ENCODE measurements at regions not wholly inside any gene's neighbourhood (a gene's known extent, or its start where the extent isn't known, plus 50 kb on each side); places are given as distances from the start of the nearest gene placed in this dataset.

DNA sequence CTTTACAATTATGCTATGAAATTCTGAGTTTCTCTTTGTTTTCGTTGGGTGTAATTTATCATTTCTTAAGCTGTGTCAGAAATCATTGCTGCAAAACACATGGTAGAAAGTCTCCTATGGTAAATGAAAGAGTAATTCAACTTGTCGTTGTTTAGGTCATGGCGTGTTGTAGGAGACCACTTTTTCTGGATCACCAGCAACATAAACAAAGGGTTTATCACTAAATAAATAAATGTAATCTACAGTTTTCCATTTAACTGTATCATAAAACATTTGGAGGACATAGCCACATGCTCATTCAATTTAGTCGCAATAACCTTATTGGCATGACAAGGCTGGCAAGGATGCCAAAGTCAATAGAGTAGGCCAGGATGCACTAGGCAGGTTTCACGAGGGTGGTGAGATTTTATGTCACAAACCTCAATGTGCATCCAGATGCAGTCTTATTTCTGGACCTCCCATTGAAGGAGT lies 154.4 kb upstream of the ERCC6L2 start:
- ChIA-PET CTCF (no interaction called here), RAD21 (ENCODE audit: low non-redundant PET in 1 of 2, low total read pairs in 2 of 2, uncharacterized antibody in 2 of 2, unreplicated experiment in 2 of 2) (no interaction called here), POLR2A (no interaction called here)
- H3K9ac ChIP-seq (ENCODE audit: low read length), result no peak overlapping the region
- H3K79me2 ChIP-seq (ENCODE audit: insufficient read depth, low read length), result no peaks in the 10 kb centered on the region
- H3K27me3 ChIP-seq (ENCODE audit: insufficient read depth, low read length), result no peaks in the 10 kb centered on the region
- H2AFZ ChIP-seq (ENCODE audit: low read depth, low read length, poor library complexity, severe bottlenecking), result no peak overlapping the region
- no peaks in the 10 kb centered on the region for H3K4me1 ChIP-seq (ENCODE audit: control insufficient read depth in 1 of 2, insufficient read depth in 2 of 2, low read length in 2 of 2)
- H4K20me1 ChIP-seq (ENCODE audit: insufficient read depth), result no peaks in the 10 kb centered on the region
- no peaks in the 10 kb centered on the region for H3K9me2 ChIP-seq (ENCODE audit: insufficient read depth)
- intact Hi-C loops (cut with micrococcal nuclease), result no loop called here
- DNase-seq (ENCODE audit: low read depth, low spot score), result no peak
- TF ChIP-seq JUND (IDR thresholded peaks at IDR 0.05), result no peak
- TF ChIP-seq TCF7L2 (IDR thresholded peaks at IDR 0.05; ENCODE audit: borderline replicate concordance, extremely low read depth, insufficient read depth, insufficient read length), result no peak
- no peak for TF ChIP-seq YY1 (IDR thresholded peaks at IDR 0.05; ENCODE audit: extremely low read depth, insufficient replicate concordance, low read depth, low read length)
- TF ChIP-seq, protein P1, sequence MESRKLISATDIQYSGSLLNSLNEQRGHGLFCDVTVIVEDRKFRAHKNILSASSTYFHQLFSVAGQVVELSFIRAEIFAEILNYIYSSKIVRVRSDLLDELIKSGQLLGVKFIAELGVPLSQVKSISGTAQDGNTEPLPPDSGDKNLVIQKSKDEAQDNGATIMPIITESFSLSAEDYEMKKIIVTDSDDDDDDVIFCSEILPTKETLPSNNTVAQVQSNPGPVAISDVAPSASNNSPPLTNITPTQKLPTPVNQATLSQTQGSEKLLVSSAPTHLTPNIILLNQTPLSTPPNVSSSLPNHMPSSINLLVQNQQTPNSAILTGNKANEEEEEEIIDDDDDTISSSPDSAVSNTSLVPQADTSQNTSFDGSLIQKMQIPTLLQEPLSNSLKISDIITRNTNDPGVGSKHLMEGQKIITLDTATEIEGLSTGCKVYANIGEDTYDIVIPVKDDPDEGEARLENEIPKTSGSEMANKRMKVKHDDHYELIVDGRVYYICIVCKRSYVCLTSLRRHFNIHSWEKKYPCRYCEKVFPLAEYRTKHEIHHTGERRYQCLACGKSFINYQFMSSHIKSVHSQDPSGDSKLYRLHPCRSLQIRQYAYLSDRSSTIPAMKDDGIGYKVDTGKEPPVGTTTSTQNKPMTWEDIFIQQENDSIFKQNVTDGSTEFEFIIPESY (IDR thresholded peaks at IDR 0.05; ENCODE audit: extremely low read depth, insufficient replicate concordance, low read length), result no peak
- H3K4me3 ChIP-seq (replicated peaks in 1 of 2; ENCODE audit: low read depth in 1 of 2, low read length in 2 of 2), result no peak overlapping the region
- no peak overlapping the region for H3K27ac ChIP-seq (ENCODE audit: low read depth, low read length)
- H3K4me2 ChIP-seq (ENCODE audit: low read length), result no peak overlapping the region
- H3K9me3 ChIP-seq (ENCODE audit: control insufficient read depth in 1 of 2, insufficient read depth in 1 of 2, low read depth in 1 of 2, low read length in 2 of 2), result no peaks in the 10 kb centered on the region
- ATAC-seq, result no peak
- no peaks in the 10 kb centered on the region for H3K36me3 ChIP-seq (ENCODE audit: control insufficient read depth in 1 of 2, insufficient read depth in 2 of 2, low read length in 2 of 2)
- no TSS peak for BruUV-seq (replicated peaks)

DNA sequence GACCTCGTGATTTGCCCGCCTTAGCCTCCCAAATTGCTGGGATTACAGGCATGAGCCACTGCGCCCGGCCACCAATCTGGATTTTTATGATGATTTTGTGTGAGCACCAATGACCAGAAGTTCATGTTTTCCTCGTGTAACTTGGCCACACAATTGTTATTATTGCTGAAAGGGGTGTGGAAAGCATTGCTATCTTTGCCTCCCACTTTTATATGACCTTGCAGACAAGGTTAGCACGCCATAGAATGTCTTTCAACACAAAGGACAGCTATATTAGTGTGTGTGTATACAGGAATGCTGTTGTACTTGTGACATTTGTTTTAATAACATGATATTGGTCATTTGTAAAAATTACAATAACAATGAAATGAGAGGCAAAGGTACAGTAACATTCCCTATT lies 155.0 kb upstream of the ERCC6L2 start:
- no peaks in the 10 kb centered on the region for H3K79me2 ChIP-seq (ENCODE audit: insufficient read depth, low read length)

More for the DNA sequence above, 155.0 kb upstream of the ERCC6L2 start:
- no peak overlapping the region for H3K4me2 ChIP-seq (ENCODE audit: low read length)
- no peak overlapping the region for H2AFZ ChIP-seq (ENCODE audit: low read depth, low read length, poor library complexity, severe bottlenecking)
- TF ChIP-seq POLR2AphosphoS5 (IDR thresholded peaks at IDR 0.05; ENCODE audit: low read depth, low read length) (no peak), ZNF274 (IDR thresholded peaks at IDR 0.05; ENCODE audit: low read depth, low read length) (no peak), EGR1 (IDR thresholded peaks at IDR 0.05; ENCODE audit: low read depth) (no peak), TCF7L2 (IDR thresholded peaks at IDR 0.05; ENCODE audit: borderline replicate concordance, extremely low read depth, insufficient read depth, insufficient read length) (no peak), POLR2A (IDR thresholded peaks at IDR 0.05; ENCODE audit: borderline replicate concordance, extremely low read depth, insufficient read depth, insufficient read length) (no peak), YY1 (IDR thresholded peaks at IDR 0.05; ENCODE audit: extremely low read depth, insufficient replicate concordance, low read depth, low read length) (no peak), EZH2 (IDR thresholded peaks at IDR 0.05) (no peak), JUND (IDR thresholded peaks at IDR 0.05) (no peak), RAD21 (IDR thresholded peaks at IDR 0.05; ENCODE audit: low read depth) (no peak), SRF (IDR thresholded peaks at IDR 0.05; ENCODE audit: low read depth) (no peak)
- TF ChIP-seq, protein P2, sequence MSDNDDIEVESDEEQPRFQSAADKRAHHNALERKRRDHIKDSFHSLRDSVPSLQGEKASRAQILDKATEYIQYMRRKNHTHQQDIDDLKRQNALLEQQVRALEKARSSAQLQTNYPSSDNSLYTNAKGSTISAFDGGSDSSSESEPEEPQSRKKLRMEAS (IDR thresholded peaks at IDR 0.05), result no peak
- TF ChIP-seq, protein P3, sequence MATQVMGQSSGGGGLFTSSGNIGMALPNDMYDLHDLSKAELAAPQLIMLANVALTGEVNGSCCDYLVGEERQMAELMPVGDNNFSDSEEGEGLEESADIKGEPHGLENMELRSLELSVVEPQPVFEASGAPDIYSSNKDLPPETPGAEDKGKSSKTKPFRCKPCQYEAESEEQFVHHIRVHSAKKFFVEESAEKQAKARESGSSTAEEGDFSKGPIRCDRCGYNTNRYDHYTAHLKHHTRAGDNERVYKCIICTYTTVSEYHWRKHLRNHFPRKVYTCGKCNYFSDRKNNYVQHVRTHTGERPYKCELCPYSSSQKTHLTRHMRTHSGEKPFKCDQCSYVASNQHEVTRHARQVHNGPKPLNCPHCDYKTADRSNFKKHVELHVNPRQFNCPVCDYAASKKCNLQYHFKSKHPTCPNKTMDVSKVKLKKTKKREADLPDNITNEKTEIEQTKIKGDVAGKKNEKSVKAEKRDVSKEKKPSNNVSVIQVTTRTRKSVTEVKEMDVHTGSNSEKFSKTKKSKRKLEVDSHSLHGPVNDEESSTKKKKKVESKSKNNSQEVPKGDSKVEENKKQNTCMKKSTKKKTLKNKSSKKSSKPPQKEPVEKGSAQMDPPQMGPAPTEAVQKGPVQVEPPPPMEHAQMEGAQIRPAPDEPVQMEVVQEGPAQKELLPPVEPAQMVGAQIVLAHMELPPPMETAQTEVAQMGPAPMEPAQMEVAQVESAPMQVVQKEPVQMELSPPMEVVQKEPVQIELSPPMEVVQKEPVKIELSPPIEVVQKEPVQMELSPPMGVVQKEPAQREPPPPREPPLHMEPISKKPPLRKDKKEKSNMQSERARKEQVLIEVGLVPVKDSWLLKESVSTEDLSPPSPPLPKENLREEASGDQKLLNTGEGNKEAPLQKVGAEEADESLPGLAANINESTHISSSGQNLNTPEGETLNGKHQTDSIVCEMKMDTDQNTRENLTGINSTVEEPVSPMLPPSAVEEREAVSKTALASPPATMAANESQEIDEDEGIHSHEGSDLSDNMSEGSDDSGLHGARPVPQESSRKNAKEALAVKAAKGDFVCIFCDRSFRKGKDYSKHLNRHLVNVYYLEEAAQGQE (IDR thresholded peaks at IDR 0.05; ENCODE audit: low read depth), result no peak
- BruUV-seq (replicated peaks), result no TSS peak
- no peaks in the 10 kb centered on the region for H3K9me3 ChIP-seq (ENCODE audit: control insufficient read depth in 1 of 2, insufficient read depth in 1 of 2, low read depth in 1 of 2, low read length in 2 of 2)
- no peak overlapping the region for H3K4me3 ChIP-seq (replicated peaks in 1 of 2; ENCODE audit: low read depth in 1 of 2, low read length in 2 of 2)
- H3K9me2 ChIP-seq (ENCODE audit: insufficient read depth), result no peaks in the 10 kb centered on the region
- RAD21 ChIA-PET (ENCODE audit: low non-redundant PET in 1 of 2, low total read pairs in 2 of 2, uncharacterized antibody in 2 of 2, unreplicated experiment in 2 of 2), result no interaction called here
- no peak for DNase-seq (ENCODE audit: low read depth, low spot score)
- no peaks in the 10 kb centered on the region for H3K36me3 ChIP-seq (ENCODE audit: control insufficient read depth in 1 of 2, insufficient read depth in 2 of 2, low read length in 2 of 2)
- H3K4me1 ChIP-seq (ENCODE audit: control insufficient read depth in 1 of 2, insufficient read depth in 2 of 2, low read length in 2 of 2), result no peaks in the 10 kb centered on the region
- no peaks in the 10 kb centered on the region for H4K20me1 ChIP-seq (ENCODE audit: insufficient read depth)
- no peaks in the 10 kb centered on the region for H3K27me3 ChIP-seq (ENCODE audit: insufficient read depth, low read length)
- no peak overlapping the region for H3K27ac ChIP-seq (ENCODE audit: low read depth, low read length)
- H3K9ac ChIP-seq (ENCODE audit: low read length), result no peak overlapping the region
- intact Hi-C loops (cut with micrococcal nuclease), result no loop called here
- CTCF ChIA-PET, result no interaction called here
- no peak for ATAC-seq
- POLR2A ChIA-PET, result no interaction called here
